ENCODE measurements at regions not wholly inside any gene's neighbourhood (a gene's known extent, or its start where the extent isn't known, plus 50 kb on each side); places are given as distances from the start of the nearest gene placed in this dataset.

- TF ChIP-seq, protein P1, sequence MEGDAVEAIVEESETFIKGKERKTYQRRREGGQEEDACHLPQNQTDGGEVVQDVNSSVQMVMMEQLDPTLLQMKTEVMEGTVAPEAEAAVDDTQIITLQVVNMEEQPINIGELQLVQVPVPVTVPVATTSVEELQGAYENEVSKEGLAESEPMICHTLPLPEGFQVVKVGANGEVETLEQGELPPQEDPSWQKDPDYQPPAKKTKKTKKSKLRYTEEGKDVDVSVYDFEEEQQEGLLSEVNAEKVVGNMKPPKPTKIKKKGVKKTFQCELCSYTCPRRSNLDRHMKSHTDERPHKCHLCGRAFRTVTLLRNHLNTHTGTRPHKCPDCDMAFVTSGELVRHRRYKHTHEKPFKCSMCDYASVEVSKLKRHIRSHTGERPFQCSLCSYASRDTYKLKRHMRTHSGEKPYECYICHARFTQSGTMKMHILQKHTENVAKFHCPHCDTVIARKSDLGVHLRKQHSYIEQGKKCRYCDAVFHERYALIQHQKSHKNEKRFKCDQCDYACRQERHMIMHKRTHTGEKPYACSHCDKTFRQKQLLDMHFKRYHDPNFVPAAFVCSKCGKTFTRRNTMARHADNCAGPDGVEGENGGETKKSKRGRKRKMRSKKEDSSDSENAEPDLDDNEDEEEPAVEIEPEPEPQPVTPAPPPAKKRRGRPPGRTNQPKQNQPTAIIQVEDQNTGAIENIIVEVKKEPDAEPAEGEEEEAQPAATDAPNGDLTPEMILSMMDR (conservative IDR thresholded peaks at IDR 0.05; ENCODE audit: low read length) = no peak
- no peak for TF ChIP-seq EZH2phosphoT487 (IDR thresholded peaks at IDR 0.05; ENCODE audit: borderline replicate concordance, low read depth, low read length)
These were observed 1201.3 kb downstream of the EFNB2 start for GRCh38 chr13:105334211-105334610.

All from OCI-LY7 (cell line).